Nephron progenitor cell (in vitro differentiated cells): ENCODE measurements at regions not wholly inside any gene's neighbourhood (a gene's known extent, or its start where the extent isn't known, plus 50 kb on each side); places are given as distances from the start of the nearest gene placed in this dataset.

Source experiments
- DNase-seq: peaks from one replicate; pipeline ENCODE4 v3.0.0; 2021
- H3K27ac Mint-ChIP-seq: 2 replicates; pipeline ENCODE4 v1.8.0; 2021; ENCODE audit warnings: mild to moderate bottlenecking, moderate library complexity, mixed read lengths
- H3K27me3 Mint-ChIP-seq: 2 replicates; pipeline ENCODE4 v1.8.0; 2021; ENCODE audit warnings: mild to moderate bottlenecking, low read depth, mixed read lengths; ENCODE audit not compliant: poor library complexity
- H3K36me3 Mint-ChIP-seq: 2 replicates; pipeline ENCODE4 v1.8.0; 2021; ENCODE audit warnings: low read depth, mixed read lengths
- H3K4me1 Mint-ChIP-seq: 2 replicates; pipeline ENCODE4 v1.8.0; 2021; ENCODE audit warnings: mixed read lengths
- H3K4me3 Mint-ChIP-seq: 2 replicates; pipeline ENCODE4 v1.8.0; 2021; ENCODE audit warnings: mild to moderate bottlenecking, moderate library complexity, mixed read lengths
- H3K9me3 Mint-ChIP-seq: 2 replicates; pipeline ENCODE4 v1.8.0; 2021; ENCODE audit warnings: mild to moderate bottlenecking, moderate library complexity, mixed read lengths
- TF ChIP-seq, protein P1 (sequence below): fragments of 200-600 bp; sonication (generic); IDR thresholded peaks from 2 replicates; pipeline ENCODE4 v1.5.0; 2021; ENCODE audit warnings: antibody characterized with exemption

- Mint-ChIP-seq H3K27me3 (peaks cover 8% of the 10 kb centered on the region), H3K9me3 (peaks cover 12% of the 10 kb centered on the region), H3K4me3 (no peak overlapping the region), H3K36me3 (peaks cover 6% of the 10 kb centered on the region), H3K4me1 (peaks cover 23% of the 10 kb centered on the region), H3K27ac (no peak overlapping the region)
- TF ChIP-seq, protein P1, sequence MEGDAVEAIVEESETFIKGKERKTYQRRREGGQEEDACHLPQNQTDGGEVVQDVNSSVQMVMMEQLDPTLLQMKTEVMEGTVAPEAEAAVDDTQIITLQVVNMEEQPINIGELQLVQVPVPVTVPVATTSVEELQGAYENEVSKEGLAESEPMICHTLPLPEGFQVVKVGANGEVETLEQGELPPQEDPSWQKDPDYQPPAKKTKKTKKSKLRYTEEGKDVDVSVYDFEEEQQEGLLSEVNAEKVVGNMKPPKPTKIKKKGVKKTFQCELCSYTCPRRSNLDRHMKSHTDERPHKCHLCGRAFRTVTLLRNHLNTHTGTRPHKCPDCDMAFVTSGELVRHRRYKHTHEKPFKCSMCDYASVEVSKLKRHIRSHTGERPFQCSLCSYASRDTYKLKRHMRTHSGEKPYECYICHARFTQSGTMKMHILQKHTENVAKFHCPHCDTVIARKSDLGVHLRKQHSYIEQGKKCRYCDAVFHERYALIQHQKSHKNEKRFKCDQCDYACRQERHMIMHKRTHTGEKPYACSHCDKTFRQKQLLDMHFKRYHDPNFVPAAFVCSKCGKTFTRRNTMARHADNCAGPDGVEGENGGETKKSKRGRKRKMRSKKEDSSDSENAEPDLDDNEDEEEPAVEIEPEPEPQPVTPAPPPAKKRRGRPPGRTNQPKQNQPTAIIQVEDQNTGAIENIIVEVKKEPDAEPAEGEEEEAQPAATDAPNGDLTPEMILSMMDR, result no peak
- no peak for DNase-seq
Measured at GRCh38 chr20:47865912-47866311, 80.6 kb upstream of the SULF2 start.

DNA sequence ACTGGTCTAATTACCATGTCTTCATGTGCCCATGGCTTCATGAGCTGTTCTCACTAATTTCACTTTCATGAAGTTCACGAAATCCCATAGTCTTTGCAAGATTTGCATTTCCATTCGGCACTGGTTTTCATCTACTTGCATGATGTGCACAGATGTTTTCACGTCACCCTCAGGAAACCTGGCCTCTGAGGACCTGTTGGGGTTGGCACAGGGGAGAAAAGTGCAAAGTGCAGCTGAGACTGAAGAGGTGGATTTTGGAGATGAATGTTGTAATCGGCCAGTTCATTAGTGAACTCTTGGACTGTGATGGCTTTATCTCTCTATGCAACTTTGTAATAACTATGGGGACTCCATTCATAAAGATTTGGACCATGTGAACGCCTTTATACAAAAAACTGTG lies 80.2 kb upstream of the SULF2 start:
- Mint-ChIP-seq H3K27me3 (peaks cover 8% of the 10 kb centered on the region), H3K27ac (no peak overlapping the region), H3K36me3 (peaks cover 6% of the 10 kb centered on the region), H3K4me3 (no peak overlapping the region), H3K9me3 (peaks cover 12% of the 10 kb centered on the region), H3K4me1 (peaks cover 27% of the 10 kb centered on the region)
- TF ChIP-seq, protein P1, result no peak
- no peak for DNase-seq

DNA sequence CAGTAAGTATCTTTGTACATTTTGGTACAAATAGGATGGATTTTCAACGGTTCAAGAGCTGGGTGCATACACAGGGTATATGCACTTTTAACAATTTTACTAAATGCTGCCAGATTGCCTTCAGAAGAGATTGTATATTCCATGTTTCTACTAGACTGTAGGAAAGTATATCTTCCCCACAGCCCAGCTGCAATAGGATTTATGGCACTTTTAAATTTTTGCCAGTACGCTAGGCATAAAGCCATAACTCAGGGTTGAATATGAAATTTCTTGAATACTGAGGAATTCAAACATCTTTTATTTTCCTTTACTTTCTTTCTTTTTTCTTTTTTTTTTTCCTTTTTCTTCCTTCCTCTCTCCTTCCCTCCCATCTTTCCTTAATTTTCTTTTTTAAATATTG lies 78.7 kb upstream of the SULF2 start:
- peaks cover 4% of the 10 kb centered on the region for H3K27me3 Mint-ChIP-seq
- no peak overlapping the region for H3K4me3 Mint-ChIP-seq
- H3K27ac Mint-ChIP-seq, result no peak overlapping the region
- TF ChIP-seq, protein P1, result no peak
- peaks cover 12% of the 10 kb centered on the region for H3K9me3 Mint-ChIP-seq
- H3K4me1 Mint-ChIP-seq, result peaks cover 40% of the 10 kb centered on the region
- no peak for DNase-seq
- H3K36me3 Mint-ChIP-seq, result peaks cover 6% of the 10 kb centered on the region

GRCh38 chr20:47863315-47863965 lies 78.2 kb upstream of the SULF2 start:
- H3K36me3 Mint-ChIP-seq, result peaks cover 6% of the 10 kb centered on the region
- no peak overlapping the region for H3K4me3 Mint-ChIP-seq
- no peak for DNase-seq
- H3K27ac Mint-ChIP-seq, result peak overlapping the region; percentile 4
- H3K27me3 Mint-ChIP-seq, result peaks cover 4% of the 10 kb centered on the region
- peaks cover 12% of the 10 kb centered on the region for H3K9me3 Mint-ChIP-seq
- H3K4me1 Mint-ChIP-seq, result peaks cover 45% of the 10 kb centered on the region
- TF ChIP-seq, protein P1, result no peak

DNA sequence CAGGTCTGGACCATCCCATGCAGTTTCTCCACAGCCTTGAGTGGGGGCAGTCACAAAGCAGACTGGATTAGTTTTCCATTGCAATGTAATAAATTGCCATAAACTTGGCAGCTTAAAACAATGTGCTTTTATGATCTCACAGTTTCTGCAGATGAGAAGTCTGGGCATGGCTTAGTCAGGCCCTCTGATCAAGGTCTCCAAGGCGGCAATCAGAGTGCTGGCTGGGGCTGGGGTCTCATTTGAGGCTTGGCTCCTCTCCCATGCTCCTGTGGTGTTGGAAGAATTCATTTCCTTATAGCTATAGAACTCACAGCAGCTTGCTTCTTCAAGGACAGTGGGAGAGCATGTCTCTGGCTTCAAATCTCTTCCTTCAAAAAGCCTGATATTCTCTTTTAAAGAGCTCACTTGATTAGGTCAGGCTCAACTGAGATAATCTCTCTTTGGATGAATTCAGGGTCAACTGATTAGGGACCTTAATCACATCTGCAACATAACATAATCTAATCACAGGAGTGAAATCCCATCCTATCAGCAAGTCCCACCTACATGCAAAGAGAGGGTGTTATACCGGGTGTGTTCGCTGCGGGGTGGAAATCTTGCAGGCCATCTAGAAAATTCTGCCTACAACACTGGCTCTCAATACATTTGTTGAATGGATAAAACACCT lies 77.4 kb upstream of the SULF2 start:
- H3K4me1 Mint-ChIP-seq, result peaks cover 53% of the 10 kb centered on the region
- H3K36me3 Mint-ChIP-seq, result peaks cover 6% of the 10 kb centered on the region
- DNase-seq, result no peak
- TF ChIP-seq, protein P1, result no peak
- H3K27me3 Mint-ChIP-seq, result peaks cover 4% of the 10 kb centered on the region
- no peak overlapping the region for H3K4me3 Mint-ChIP-seq
- H3K27ac Mint-ChIP-seq, result peak overlapping the region; percentile 4
- H3K9me3 Mint-ChIP-seq, result peaks cover 12% of the 10 kb centered on the region

DNA sequence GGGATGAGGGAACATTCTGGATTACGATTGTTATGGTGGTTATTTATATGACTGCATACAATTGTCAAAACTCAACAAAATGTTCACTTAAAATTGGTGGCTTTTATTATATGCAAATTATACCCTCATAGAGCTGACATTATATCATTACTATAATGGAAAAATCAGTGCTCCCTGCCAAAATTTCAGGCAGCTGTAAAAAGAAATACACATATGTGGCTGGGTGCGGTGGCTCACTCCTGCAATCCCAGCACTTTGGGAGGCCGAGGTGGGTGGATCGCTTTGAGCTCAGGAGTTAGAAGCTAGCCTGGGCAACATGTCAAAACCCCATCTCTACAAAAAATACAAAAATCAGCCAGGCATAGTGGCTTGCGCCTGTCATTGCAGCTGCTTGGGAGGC lies 75.8 kb upstream of the SULF2 start:
- TF ChIP-seq, protein P1, result no peak
- H3K9me3 Mint-ChIP-seq, result peaks cover 21% of the 10 kb centered on the region
- no peak for DNase-seq
- H3K4me1 Mint-ChIP-seq, result peaks cover 68% of the 10 kb centered on the region
- peaks cover 11% of the 10 kb centered on the region for H3K36me3 Mint-ChIP-seq
- no peaks in the 10 kb centered on the region for H3K27me3 Mint-ChIP-seq
- no peak overlapping the region for H3K27ac Mint-ChIP-seq
- no peak overlapping the region for H3K4me3 Mint-ChIP-seq
